Astrocyte of the cerebellum (primary cell): ENCODE measurements at regions not wholly inside any gene's neighbourhood (a gene's known extent, or its start where the extent isn't known, plus 50 kb on each side); places are given as distances from the start of the nearest gene placed in this dataset.
A peak's percentile ranks its signal among the peaks of the same experiment; 100 is the strongest.

Experiments
- DNase-seq: peaks from one replicate; pipeline ENCODE4 v3.0.0-alpha.2; 2011; ENCODE audit warnings: low read depth
- H3K4me3 ChIP-seq: 2 replicates; pipeline ENCODE4 v1.5.1; 2011; ENCODE audit warnings: mild to moderate bottlenecking, low read depth, low read length, moderate library complexity
- in situ Hi-C: cut with HindIII; loops from 2 replicates; pipeline ENCODE4 v1.10.0; 2017; ENCODE audit warnings: low sequenced_read_pairs
- TF ChIP-seq, protein P1 (sequence below): IDR thresholded peaks from 2 replicates; pipeline ENCODE4 v1.5.1; 2012; ENCODE audit warnings: low read length, low read depth, moderate library complexity, mild to moderate bottlenecking; ENCODE audit errors: missing control alignments

DNA sequence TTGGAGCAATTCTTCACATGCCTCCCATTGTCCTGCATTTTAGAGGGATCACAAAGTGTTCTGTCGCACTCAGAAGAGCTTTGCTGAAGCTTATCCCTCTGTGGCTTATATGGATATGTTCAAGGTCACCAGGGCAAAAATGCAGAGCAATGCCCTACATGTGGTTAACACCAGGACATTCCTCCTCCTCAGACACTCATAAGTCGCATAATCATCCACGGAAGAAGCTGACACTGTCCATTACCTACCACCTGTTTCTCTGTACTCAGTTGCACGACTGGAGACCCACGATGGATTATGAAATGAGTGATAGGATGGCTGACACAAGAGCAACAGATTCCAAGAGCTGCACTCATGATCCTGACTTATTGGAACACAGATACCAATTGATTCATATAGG is 68.7 kb upstream of the PRDX4 start:
- TF ChIP-seq, protein P1, sequence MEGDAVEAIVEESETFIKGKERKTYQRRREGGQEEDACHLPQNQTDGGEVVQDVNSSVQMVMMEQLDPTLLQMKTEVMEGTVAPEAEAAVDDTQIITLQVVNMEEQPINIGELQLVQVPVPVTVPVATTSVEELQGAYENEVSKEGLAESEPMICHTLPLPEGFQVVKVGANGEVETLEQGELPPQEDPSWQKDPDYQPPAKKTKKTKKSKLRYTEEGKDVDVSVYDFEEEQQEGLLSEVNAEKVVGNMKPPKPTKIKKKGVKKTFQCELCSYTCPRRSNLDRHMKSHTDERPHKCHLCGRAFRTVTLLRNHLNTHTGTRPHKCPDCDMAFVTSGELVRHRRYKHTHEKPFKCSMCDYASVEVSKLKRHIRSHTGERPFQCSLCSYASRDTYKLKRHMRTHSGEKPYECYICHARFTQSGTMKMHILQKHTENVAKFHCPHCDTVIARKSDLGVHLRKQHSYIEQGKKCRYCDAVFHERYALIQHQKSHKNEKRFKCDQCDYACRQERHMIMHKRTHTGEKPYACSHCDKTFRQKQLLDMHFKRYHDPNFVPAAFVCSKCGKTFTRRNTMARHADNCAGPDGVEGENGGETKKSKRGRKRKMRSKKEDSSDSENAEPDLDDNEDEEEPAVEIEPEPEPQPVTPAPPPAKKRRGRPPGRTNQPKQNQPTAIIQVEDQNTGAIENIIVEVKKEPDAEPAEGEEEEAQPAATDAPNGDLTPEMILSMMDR: no peak
- H3K4me3 ChIP-seq: no peak overlapping the region
- no peak for DNase-seq
- in situ Hi-C loops: no loop called here

GRCh38 chrX:23603501-23603900 is 63.8 kb upstream of the PRDX4 start:
- in situ Hi-C loops: no loop called here
- TF ChIP-seq, protein P1: no peak

GRCh38 chrX:23610495-23610894 is 56.8 kb upstream of the PRDX4 start:
- in situ Hi-C loops: no loop called here
- TF ChIP-seq, protein P1: no peak
- H3K4me3 ChIP-seq: no peak overlapping the region
- DNase-seq: no peak

More at GRCh38 chrX:23603501-23603900, 63.8 kb upstream of the PRDX4 start:
- DNase-seq: no peak
- H3K4me3 ChIP-seq: no peak overlapping the region

DNA sequence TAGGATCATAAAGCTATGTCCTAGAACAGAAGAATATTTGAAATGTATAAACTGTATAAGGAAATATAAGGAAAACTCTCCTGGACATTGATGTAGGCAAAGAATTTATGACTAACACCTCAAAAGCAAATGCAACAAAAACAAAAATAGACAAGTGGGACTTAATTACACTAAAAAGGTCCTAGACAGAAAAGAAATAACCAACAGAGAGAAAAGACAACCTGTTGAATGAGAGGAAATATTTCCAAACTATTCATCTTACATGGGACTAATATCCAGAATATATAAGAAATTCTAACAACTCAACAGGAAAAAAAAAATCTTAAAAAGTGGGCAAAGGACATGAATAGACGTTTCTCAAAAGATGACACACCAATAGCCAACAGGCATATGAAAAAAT is 54.4 kb upstream of the PRDX4 start:
- no peak overlapping the region for H3K4me3 ChIP-seq
- in situ Hi-C loops: no loop called here
- TF ChIP-seq, protein P1: no peak
- no peak for DNase-seq

GRCh38 chrX:23616361-23616760 is 50.9 kb upstream of the PRDX4 start:
- in situ Hi-C loops: no loop called here
- no peak overlapping the region for H3K4me3 ChIP-seq
- no peak for DNase-seq
- TF ChIP-seq, protein P1: peak; percentile 67
